ENCODE measurements at regions not wholly inside any gene's neighbourhood (a gene's known extent, or its start where the extent isn't known, plus 50 kb on each side); places are given as distances from the start of the nearest gene placed in this dataset.
A peak's percentile ranks its signal among the peaks of the same experiment; 100 is the strongest.

DNA sequence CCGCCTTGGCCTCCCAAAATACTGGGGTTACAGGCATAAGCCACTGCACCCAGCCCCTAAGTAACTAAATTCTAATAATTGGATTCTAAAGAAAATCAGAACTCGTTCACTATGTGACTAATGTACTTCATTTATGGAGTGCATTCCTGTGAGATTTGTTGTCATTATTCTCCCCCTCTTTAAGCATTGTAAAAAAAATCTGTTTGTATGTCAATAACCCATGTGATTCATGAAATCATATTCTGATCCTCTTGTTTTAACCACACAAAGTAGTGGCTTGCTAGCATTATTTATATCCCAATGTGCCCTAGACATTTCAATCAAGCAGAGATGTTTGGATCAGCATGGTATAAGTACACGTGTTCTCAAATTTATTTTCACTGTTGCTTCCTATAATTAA is 78.2 kb upstream of the OSBPL8 start:
- TF ChIP-seq TCF7L2 (IDR thresholded peaks at IDR 0.05; ENCODE audit: low read depth, low read length) = no peak
- TF ChIP-seq CTCF (IDR thresholded peaks at IDR 0.05) = no peak
- TF ChIP-seq, protein P1, sequence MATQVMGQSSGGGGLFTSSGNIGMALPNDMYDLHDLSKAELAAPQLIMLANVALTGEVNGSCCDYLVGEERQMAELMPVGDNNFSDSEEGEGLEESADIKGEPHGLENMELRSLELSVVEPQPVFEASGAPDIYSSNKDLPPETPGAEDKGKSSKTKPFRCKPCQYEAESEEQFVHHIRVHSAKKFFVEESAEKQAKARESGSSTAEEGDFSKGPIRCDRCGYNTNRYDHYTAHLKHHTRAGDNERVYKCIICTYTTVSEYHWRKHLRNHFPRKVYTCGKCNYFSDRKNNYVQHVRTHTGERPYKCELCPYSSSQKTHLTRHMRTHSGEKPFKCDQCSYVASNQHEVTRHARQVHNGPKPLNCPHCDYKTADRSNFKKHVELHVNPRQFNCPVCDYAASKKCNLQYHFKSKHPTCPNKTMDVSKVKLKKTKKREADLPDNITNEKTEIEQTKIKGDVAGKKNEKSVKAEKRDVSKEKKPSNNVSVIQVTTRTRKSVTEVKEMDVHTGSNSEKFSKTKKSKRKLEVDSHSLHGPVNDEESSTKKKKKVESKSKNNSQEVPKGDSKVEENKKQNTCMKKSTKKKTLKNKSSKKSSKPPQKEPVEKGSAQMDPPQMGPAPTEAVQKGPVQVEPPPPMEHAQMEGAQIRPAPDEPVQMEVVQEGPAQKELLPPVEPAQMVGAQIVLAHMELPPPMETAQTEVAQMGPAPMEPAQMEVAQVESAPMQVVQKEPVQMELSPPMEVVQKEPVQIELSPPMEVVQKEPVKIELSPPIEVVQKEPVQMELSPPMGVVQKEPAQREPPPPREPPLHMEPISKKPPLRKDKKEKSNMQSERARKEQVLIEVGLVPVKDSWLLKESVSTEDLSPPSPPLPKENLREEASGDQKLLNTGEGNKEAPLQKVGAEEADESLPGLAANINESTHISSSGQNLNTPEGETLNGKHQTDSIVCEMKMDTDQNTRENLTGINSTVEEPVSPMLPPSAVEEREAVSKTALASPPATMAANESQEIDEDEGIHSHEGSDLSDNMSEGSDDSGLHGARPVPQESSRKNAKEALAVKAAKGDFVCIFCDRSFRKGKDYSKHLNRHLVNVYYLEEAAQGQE (IDR thresholded peaks at IDR 0.05; ENCODE audit: insufficient read depth in 1 of 2, low read depth in 2 of 2, low read length in 1 of 2) = no peak
- no peak for TF ChIP-seq SIN3A (IDR thresholded peaks at IDR 0.05; ENCODE audit: borderline replicate concordance, insufficient read depth, low read depth, low read length)
- no peak for TF ChIP-seq POLR2AphosphoS5 (IDR thresholded peaks at IDR 0.05; ENCODE audit: low read depth, low read length)
- no peaks in the 10 kb centered on the region for H3K36me3 ChIP-seq (ENCODE audit: control insufficient read depth, insufficient read depth, low read length)
- H3K4me3 ChIP-seq (ENCODE audit: low read depth in 2 of 2, low read length in 2 of 2) = no peak overlapping the region
- DNase-seq (ENCODE audit: low read depth, low spot score) (no peak), ATAC-seq (peak; percentile 53; the same call in 1 of the 2 replicates)
- in situ Hi-C loops (cut with HindIII; ENCODE audit: low pct_unique_long_range_greater_than_20kb, low sequenced_read_pairs) = no loop called here
- BruUV-seq (replicated peaks) = no TSS peak
- ChIA-PET CTCF (no interaction called here), POLR2A (interaction anchor here (0.6 kb wide), 1 partner anchor 28 kb away, joined by 5 read pairs; no protein-coding TSS in a partner anchor)
- intact Hi-C loops (cut with micrococcal nuclease; ENCODE audit: unreplicated experiment) = no loop called here
- no peaks in the 10 kb centered on the region for H3K9me3 ChIP-seq (ENCODE audit: control insufficient read depth, insufficient read depth, low read depth, low read length)
- H3K27ac ChIP-seq (ENCODE audit: low read length) = no peak overlapping the region
- no peaks in the 10 kb centered on the region for H3K27me3 ChIP-seq (ENCODE audit: control insufficient read depth, insufficient read depth, low read length)
- H3K4me1 ChIP-seq (ENCODE audit: control insufficient read depth, insufficient read depth, low read length) = no peaks in the 10 kb centered on the region

- ChIA-PET CTCF (no interaction called here), POLR2A (no interaction called here)
- H3K36me3 ChIP-seq (ENCODE audit: control insufficient read depth, insufficient read depth, low read length) = no peaks in the 10 kb centered on the region
- no peaks in the 10 kb centered on the region for H3K4me1 ChIP-seq (ENCODE audit: control insufficient read depth, insufficient read depth, low read length)
- no TSS peak for BruUV-seq (replicated peaks)
- no peak for DNase-seq (ENCODE audit: low read depth, low spot score)
- no peak overlapping the region for H3K4me3 ChIP-seq (ENCODE audit: low read depth in 2 of 2, low read length in 2 of 2)
- H3K9me3 ChIP-seq (ENCODE audit: control insufficient read depth, insufficient read depth, low read depth, low read length) = no peaks in the 10 kb centered on the region
- H3K27ac ChIP-seq (ENCODE audit: low read length) = no peak overlapping the region
- no peak for ATAC-seq
- intact Hi-C loops (cut with micrococcal nuclease; ENCODE audit: unreplicated experiment) = no loop called here
- TF ChIP-seq POLR2AphosphoS5 (IDR thresholded peaks at IDR 0.05; ENCODE audit: low read depth, low read length) (no peak), TCF7L2 (IDR thresholded peaks at IDR 0.05; ENCODE audit: low read depth, low read length) (no peak), CTCF (IDR thresholded peaks at IDR 0.05) (no peak), SIN3A (IDR thresholded peaks at IDR 0.05; ENCODE audit: borderline replicate concordance, insufficient read depth, low read depth, low read length) (no peak)
- TF ChIP-seq, protein P1 (IDR thresholded peaks at IDR 0.05; ENCODE audit: insufficient read depth in 1 of 2, low read depth in 2 of 2, low read length in 1 of 2) = no peak
- in situ Hi-C loops (cut with HindIII; ENCODE audit: low pct_unique_long_range_greater_than_20kb, low sequenced_read_pairs) = no loop called here
- H3K27me3 ChIP-seq (ENCODE audit: control insufficient read depth, insufficient read depth, low read length) = no peaks in the 10 kb centered on the region
Observed at GRCh38 chr12:76639646-76640045, 80.1 kb upstream of the OSBPL8 start.
